RCC 7860 (cell line): ENCODE measurements at regions not wholly inside any gene's neighbourhood (a gene's known extent, or its start where the extent isn't known, plus 50 kb on each side); places are given as distances from the start of the nearest gene placed in this dataset.

Experiments
- DNase-seq: peaks from one replicate; pipeline ENCODE4 v3.0.0-alpha.2; 2015; ENCODE audit warnings: low spot score
- FAIRE-seq: peaks from 2 replicates; lab custom pipeline; 2012; peaks lifted over from hg19 to GRCh38; lab: Jason Lieb, UNC

DNA sequence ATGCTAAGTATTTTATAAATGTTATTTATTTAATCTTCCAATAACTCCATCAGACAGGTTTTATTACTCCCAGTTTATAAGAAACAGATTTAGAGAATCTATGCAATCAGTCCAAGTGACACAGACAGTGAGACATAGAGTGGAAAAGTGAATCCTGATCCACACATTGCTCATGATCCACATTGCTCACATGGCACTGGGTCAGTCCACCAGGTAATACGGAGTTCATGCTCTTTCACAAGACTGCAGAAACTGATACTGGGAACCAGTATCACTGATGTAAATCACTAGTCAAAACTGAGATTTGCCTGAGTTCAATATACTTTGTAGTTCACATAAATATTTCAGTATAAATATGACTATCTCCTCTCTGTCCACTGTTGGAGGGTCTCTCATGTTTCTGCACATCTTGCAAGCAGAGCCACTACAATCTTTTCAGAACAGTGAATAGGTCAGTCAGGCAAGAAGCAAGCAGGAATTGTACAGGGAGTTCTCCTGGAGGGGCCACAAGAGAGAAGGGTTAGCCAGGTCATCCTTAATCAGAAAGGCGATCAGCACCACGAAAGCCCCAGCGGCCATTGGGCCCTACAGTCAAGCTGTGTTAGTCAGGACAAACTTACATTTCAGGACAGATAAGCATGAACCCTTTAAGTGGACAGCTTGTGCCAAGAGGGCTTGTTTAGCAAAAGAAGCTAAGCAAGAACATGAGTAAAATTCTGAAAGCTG is 275.4 kb upstream of the NR5A2 start:
- DNase-seq = no peak
- FAIRE-seq = no peak

DNA sequence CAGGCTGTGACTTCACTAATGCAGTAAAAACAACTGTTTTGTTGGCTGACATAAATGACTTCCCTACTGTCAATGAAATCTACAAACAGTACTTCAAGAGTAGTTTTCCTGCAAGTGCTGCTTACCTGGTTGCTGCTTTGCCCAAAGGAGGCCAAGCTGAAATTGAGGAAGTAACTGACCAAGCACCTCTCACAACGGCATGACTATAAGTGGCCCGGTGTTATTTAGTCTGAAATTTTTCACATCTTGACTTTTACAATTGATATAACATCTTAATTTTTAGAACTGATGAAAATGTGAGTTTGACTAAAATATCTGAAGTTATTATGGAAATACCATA is 274.9 kb upstream of the NR5A2 start:
- DNase-seq (no peak), FAIRE-seq (no peak)

DNA sequence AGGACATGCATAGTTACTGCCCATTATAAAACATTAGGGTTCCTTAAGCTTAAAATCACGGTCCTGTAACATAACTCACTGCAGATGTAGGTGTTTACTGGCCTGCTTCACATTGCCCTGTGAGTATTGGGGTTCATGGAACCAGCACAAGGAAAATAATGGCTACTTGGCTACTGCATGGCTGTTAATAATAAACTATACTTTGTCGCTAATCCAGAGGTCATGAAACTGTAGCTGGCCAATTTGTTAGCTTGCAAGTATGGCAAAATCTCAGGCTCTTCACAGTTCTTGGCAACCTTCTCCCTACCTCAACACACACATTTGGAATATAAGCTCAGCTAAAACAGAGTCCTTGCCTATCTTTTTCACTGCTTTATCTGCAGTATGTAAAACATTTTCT is 274.0 kb upstream of the NR5A2 start:
- no peak for DNase-seq
- FAIRE-seq = no peak

DNA sequence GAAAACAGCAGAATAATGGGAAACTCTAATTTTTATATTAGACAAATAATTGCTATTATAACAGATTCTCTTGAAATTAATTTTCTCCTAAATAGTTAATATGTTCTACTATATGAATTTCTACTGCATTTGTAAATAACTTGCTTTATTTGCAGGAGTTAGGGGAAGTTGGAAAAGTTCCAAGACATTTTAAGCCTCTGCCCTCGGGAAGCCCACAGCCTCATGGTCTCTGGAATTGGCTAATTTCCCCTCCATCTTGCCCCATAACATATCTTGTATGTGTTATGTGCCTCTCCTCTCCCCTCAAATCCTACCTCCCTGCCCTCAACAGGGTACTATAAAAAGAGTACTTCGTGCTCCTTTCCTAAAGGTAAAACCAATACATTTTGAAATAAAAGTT is 271.4 kb upstream of the NR5A2 start:
- FAIRE-seq (no peak), DNase-seq (no peak)

DNA sequence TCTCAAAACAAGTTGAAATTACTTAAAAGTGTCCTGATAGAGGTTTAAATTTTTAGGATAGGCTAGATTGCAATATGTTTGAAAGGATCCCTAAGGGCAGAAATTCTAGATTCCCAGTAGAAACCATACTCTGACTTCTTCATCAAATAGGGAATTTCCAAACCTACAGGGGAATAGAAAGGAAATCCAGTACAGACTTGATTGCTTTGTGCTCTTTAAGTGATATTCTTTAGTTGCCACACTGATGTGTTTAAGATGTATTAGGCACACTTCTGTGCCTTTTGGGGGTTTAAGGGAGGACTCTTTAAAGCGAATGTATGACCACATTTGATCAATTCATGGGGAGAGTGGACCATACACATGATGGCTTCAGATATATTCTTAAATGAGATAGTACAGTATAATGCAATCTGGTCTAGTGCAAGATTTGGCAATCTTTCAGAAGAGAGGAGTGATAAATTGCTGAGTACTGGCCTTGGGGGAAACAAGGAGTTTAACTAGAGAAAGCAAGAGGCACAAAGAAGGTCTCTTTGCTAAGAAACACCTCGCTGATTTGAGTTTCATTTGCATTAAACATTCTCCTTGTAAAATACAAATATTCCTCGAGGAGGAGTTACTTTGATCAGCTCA is 268.8 kb upstream of the NR5A2 start:
- no peak for FAIRE-seq
- DNase-seq = no peak

DNA sequence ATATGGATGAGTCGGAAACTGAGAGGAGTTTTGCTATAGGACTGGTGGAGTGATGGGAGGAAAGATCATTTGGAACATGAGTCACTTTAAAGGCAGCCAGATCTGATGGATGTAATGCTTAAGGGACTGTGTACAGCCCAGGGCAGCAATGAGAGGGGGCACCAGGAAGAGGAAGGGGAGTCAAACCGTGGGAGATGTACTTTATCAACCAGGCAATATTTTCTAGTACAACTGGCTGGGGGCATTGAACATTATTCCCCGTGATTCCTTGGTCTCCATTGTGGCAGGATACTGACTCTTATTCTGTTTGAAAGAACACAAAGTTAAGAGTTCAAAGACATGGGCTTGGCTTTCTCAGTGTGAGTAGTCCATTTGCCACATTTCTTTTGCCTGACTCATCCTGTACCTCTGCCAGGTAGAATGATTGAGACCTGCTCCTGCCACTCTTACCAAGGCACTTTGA is 268.2 kb upstream of the NR5A2 start:
- DNase-seq (peak; percentile 73), FAIRE-seq (peak; percentile 72)

DNA sequence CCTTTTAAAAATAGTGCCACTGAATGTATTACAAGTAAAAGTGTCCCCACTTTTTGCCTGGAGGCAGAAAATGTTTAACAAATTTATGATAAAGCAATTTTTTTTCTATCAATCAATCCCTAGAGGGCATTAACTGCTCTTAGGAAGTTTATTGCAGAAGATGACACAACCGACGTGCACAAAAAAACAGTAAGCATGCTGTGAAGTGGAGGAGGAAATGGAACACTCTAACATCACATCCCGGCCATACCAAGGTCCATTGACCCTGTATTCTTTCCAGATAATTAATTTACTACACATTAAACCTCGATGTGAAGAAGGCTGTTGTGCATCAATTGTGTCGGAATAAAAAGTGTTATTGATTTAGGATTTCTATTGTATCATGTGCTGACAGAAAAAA is 264.9 kb upstream of the NR5A2 start:
- FAIRE-seq = no peak
- DNase-seq = no peak

DNA sequence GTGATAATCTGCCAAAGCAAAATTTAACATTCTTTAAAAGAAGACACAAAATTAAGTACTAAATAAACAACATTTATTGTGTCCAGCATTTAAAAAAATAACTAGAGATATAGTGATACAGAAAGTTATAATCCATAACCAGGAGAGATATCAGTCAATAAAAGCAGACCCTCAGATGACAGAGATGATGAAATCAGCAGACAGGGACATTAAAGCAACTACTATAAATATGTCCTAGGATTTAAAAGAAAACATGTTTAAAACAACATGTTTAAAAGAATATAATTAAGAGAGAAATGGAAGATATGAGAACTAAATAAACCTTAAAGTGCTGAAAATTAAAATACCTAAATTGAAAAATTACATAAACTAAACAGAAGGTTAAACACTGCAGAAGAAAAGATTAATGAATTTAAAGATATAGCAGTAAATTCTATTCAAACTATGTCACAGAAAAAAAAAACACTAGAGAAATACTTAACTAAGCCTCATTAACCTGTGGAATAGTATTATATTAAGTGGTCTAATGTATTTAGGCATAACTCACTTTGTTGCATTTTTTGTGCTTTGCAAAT is 261.2 kb upstream of the NR5A2 start:
- no peak for FAIRE-seq
- no peak for DNase-seq

DNA sequence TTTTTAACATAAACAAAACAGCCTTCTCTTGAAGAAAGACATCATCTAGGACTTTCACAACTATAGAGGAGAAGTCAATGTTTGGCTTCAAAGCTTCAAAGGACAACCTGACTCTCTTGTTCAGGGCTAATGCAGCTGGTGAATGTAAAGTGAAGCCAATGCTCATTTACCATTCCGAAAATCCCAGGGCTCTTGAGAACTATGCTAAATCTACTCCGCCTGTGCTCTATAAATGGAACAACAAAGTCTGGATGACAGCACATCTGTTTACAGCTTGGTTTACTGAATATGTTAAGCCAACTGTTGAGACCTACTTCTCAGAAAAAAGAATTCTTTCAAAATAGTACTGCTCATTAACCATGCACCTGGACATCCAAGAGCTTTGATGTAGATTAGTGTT is 259.8 kb upstream of the NR5A2 start:
- DNase-seq = no peak
- no peak for FAIRE-seq

DNA sequence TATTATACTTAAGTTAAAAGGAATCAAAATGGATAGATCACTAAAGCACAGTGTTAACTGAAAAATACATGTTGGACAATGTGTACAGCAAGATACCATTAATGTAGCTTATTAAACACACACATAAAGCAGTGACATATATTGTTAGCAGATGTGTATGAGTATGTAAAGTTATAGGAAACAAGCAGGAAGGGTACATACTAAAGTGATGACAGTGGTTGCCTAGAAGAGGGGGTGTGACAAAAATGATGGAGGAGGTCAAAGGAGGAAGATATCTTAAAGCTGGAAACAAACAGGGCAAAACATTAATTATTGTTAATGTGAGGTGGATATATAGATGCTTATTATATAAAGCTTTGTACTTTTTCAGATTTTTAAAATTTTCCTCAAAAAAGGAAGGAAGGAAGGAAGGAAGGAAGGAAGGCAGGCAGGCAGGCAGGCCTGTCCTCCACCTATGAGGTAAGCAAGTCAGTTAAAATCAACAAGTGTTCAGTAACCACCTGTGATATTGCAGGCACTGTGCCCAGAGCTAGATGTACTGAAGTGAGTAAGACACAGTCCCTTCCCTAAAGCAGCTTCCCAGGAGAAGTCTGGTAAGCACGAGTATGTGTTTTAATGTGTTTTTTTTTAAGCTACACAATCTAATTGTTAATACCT is 252.9 kb upstream of the NR5A2 start:
- no peak for DNase-seq

DNA sequence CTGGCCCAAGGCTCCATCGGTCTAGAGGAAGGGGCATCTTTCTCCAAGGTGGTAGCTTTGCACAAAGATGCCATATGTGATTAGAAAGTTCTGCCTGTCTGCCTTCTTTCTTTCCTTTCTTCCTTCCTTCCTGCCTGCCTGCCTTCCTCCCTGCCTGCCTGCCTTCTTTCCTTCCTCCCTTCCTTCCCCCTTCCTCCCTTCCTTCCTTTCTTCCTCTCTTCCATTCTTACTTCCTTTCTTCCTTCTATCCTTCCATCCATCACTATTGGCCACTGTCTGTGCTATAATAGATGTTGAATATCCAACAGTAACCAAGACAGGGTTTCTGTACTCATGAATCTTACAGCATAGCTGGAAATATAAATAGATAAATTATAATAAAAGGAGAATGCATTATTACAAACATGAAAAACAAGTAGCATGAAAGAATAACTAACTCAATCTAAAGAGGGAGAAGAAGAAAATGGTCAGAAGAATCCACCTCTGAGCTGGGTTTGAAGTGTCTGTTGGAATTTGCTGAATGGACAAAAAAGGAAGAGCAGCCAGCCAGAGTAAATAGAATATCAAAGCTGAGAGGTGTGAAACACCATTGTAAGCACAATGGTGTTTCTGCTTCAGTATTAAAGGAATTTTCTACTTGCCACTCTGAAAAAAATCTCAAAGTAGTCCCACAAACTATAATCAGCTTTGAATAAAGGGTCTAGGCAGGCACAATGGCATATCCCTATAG is 250.6 kb upstream of the NR5A2 start:
- DNase-seq (no peak), FAIRE-seq (no peak)

More for the DNA sequence above, 252.9 kb upstream of the NR5A2 start:
- no peak for FAIRE-seq

DNA sequence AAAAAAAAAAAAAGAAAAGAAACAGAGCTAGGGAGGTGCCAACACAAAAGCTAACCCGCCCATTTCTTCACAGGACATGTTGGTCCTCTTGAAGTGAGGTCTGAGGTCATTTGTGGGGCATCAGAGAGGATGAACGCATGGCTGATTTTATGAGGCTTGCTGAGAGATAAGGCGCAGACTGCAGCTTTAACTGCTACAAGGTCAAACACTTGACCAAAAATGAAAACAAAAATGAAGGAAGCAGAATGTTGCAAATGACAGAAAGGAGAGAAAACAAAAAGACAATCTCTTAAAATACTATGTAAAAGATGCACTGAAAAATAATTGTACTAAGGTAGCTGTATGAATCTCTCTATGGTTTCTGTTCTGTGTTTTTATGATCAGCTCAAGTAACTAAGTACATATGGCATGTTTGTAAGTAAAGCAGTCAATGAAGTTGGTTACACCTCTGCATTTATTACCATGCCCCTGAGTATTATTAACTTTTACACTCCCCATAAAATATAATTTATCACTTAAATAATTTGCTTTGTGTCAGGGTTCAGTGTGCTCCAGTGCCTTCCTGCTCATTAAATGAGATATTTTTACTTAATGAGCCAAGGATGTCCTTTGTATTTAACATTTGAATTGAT is 249.1 kb upstream of the NR5A2 start:
- FAIRE-seq (peak; percentile 94), DNase-seq (peak; percentile 85)

DNA sequence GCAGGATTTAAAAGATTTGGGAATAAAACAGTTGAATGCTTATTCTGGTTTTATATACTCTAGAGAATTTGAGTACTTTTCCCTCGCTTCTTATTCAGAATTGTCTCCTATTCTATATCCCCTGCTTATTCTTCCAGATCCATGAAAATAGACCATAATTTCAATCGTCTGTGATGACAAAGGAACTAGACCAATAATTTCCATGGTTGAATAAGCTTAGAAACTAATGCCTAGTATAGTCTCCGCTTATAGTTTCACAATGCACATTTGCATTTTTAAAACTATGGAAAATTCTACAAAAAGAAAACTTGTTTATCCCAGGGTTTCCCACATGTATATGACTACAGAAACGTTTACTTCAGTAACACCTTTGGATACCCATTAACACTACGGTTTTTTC is 247.4 kb upstream of the NR5A2 start:
- FAIRE-seq (no peak), DNase-seq (no peak)

DNA sequence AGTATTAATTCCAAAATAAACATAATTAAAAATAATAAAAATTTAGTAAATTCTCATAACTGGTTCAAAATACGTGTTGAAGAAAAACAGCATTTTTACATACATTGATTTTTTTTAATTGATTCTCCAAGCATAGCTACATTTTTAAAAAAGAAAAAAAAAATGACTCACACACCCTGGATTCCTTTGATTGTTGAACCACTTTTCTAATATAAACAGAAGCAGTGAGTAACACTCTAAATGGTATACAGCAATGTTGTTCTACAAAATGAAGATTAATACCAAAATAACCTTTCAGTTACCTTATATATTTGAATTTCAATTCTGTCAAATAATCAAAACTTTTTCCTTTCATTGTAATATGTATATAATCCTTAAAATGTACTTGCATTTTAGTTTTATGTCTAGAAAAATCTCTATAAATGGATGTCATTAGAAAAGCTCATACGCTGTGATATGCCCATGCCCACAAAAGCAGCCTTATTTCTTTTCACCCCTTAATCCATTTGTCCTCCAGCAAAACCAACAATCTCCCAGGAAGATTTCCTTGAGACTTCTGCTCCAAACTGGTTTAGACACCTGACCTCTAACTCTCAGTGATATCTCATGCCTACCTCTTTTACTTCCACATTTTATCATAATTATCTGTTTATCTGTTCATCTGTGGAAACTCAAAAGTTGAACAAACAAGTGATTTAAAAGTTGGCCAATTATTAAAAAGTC is 246.4 kb upstream of the NR5A2 start:
- FAIRE-seq (peak; percentile 70), DNase-seq (no peak)

DNA sequence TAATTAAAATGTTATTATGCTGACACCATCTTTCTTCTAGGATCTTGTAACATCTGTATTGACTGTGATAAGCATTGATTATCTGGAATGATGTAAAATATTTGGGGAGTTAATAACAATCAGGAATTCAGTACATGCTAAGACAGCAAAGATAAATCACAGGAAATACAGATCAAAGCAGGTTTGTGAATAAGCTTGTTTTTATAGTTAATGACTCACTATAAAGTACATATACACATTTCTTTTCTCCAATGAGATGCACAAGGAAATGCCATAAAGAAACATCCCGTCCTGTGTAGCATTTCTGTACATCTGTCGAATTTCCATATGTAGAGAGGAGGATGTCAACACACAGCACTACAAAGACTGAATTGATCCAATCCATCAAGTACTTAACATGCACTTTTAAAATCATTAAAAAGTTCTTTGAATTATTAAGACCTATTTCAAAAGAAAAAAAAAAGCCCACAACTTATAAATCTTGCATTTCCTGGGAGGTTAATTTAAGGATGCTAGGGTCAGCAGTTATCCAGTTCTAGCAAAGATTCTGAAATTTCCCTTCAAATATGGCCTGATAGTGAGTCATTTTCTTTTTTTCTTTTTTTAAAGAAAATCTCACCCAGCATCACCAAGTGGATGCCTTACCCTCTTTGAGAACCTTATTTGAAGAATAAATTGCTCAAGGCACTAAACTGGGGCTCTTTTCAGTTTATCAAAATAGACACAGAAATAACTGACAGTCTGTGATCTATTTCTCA is 243.2 kb upstream of the NR5A2 start:
- FAIRE-seq (no peak), DNase-seq (no peak)

DNA sequence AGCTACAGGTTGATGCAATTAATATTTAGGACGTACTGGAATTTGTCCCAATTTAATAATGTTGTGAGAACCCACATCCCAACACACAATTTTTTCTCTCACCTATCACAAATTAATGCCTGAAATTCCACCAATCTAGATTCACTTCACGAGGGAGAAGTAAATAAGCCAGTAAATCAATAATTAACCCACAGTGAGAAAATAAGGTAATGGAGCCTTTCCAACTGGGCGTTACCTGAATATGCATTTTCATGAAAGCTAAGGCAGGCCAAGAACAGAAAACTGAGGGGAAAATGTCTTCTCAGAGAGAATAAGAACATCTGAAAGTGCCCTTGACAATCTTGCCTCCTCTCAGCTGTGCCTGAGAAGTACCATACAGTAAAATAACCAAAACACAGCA is 240.8 kb upstream of the NR5A2 start:
- FAIRE-seq = no peak
- no peak for DNase-seq

DNA sequence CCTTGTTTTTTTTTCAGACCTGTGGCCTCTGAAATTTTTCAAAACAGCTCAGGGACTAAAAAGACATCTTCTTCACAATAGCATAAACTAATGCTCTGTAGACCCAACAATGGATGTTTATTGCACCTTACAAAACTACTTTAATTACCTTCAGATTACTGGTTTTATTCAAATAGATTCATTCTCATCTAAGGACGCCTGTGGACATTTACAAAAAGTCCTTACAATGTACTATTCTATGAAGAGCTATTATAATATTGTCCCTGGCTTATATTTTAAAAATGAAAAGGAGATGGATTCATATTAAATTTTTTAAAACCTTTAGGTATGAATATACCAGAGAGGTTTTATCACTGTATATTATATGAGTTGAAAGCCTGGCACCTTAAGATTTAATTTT is 238.4 kb upstream of the NR5A2 start:
- DNase-seq (no peak), FAIRE-seq (no peak)

DNA sequence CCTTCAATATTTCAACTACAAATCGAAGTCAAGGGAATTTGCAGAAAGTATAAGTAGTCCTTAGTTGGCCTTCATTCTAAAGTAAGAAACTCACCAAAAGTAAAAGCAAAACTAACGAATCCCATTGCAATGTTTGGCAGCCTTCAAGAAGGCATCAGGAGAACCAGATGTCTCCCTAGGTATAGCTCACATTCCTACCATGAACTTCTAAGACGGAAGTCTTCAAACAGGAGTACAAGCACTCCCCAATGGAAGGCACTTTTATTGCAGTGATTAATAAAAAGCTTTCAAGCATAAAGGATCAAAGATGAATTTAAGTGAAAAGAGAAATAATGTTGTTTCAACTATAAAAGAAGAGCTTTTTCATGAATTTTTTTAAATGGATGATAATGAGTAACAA is 236.0 kb upstream of the NR5A2 start:
- no peak for FAIRE-seq

DNA sequence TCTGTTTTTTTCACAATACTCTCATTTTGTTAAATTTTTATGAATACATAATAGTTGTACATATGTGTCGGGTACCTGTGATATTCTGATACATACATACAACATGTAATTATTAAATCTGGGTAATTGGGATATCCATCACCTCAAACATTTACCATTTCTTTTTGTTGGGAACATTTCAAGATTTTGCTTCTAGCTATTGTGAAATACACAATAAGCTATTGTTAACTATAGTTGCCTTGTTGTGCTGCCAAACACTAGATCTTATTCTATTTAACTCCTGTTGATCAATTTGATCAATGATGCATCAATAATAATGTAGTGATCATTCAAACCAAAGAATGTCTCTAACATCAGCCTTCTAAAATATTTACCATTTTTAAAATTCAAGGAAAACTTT is 234.6 kb upstream of the NR5A2 start:
- FAIRE-seq (peak; percentile 44), DNase-seq (no peak)

More for the DNA sequence above, 236.0 kb upstream of the NR5A2 start:
- DNase-seq = no peak
